ENCODE measurements at regions not wholly inside any gene's neighbourhood (a gene's known extent, or its start where the extent isn't known, plus 50 kb on each side); places are given as distances from the start of the nearest gene placed in this dataset.

DNA sequence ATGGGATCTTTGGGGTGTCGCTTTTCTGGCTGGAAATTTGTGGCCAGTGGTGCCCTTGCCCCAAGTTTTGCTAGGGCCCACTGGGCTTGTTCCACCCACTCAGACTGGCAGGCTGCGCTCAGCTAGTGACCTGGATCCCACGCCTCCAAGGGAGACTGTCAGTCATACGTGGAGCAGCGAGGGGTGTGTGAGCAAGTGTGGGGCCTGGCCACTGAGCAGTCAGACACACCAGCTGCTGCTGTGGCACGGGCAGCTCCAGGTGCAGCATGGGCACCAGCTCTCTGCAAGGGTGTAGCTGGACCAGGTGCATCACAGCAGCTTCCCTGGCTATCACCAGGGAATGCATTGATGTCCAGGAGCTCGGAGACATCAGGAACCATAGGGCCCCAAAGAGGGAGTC, 327.0 kb downstream of the NR4A2 start:
- no peak for TF ChIP-seq POLR2A (IDR thresholded peaks at IDR 0.05)
- TF ChIP-seq, protein P1, sequence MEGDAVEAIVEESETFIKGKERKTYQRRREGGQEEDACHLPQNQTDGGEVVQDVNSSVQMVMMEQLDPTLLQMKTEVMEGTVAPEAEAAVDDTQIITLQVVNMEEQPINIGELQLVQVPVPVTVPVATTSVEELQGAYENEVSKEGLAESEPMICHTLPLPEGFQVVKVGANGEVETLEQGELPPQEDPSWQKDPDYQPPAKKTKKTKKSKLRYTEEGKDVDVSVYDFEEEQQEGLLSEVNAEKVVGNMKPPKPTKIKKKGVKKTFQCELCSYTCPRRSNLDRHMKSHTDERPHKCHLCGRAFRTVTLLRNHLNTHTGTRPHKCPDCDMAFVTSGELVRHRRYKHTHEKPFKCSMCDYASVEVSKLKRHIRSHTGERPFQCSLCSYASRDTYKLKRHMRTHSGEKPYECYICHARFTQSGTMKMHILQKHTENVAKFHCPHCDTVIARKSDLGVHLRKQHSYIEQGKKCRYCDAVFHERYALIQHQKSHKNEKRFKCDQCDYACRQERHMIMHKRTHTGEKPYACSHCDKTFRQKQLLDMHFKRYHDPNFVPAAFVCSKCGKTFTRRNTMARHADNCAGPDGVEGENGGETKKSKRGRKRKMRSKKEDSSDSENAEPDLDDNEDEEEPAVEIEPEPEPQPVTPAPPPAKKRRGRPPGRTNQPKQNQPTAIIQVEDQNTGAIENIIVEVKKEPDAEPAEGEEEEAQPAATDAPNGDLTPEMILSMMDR (IDR thresholded peaks at IDR 0.05), result no peak
